HCT116 (cell line): ENCODE measurements at regions not wholly inside any gene's neighbourhood (a gene's known extent, or its start where the extent isn't known, plus 50 kb on each side); places are given as distances from the start of the nearest gene placed in this dataset.

Source experiments
- ATAC-seq: fragments of 200-7000 bp; cut with Tn5 transposase; 2 replicates; pipeline ENCODE4 v1.9.1; 2020; ENCODE audit warnings: mild to moderate bottlenecking, moderate library complexity
- BruUV-seq: library from RNA; stranded (reverse); fragments of 400-500 nt; replicated peaks from 2 replicates; lab custom pipeline; 2021; lab: Mats Ljungman, UMichigan
- CTCF ChIA-PET: fragments of 300-600 bp; sonication (Branson Sonifier 250); formaldehyde crosslinking; loops from one replicate; lab custom pipeline; 2021; ENCODE audit warnings: antibody characterized with exemption; lab: Charles Lee
- POLR2A ChIA-PET: fragments of 300-600, 350-600 bp; sonication (Branson Sonifier 250); formaldehyde crosslinking; loops from one replicate; lab custom pipeline; 2021; ENCODE audit warnings: antibody characterized with exemption; lab: Charles Lee
- RAD21 ChIA-PET, 2 experiments: fragments of 300-600 bp; sonication (Branson Sonifier 250); formaldehyde crosslinking; loops; one replicate each; lab custom pipeline; 2023; ENCODE audit warnings: low total read pairs in 2 of 2; ENCODE audit not compliant: uncharacterized antibody in 2 of 2, unreplicated experiment in 2 of 2, low non-redundant PET in 1 of 2; lab: Charles Lee
- DNase-seq: peaks from one replicate; pipeline ENCODE4 v3.0.0-alpha.2; 2010; ENCODE audit warnings: low read depth, low spot score
- H2AFZ ChIP-seq: fragments of 200-600 bp; shearing (Covaris generic), sonication (generic); 2 replicates; pipeline ENCODE4 v1.6.1; 2017; ENCODE audit warnings: low read depth, mixed run types, mixed read lengths, antibody characterized with exemption, low read length; ENCODE audit not compliant: poor library complexity, severe bottlenecking
- H3K27ac ChIP-seq: 2 replicates; pipeline ENCODE4 v1.5.1; 2012; ENCODE audit warnings: low read depth, low read length
- H3K27me3 ChIP-seq: fragments of 200-600 bp; sonication (generic); 2 replicates; pipeline ENCODE4 v1.6.1; 2016; ENCODE audit warnings: mixed run types, low read length, mixed read lengths; ENCODE audit not compliant: insufficient read depth
- H3K36me3 ChIP-seq, 2 experiments: fragments of 200-500 bp in 1 of 2; fragments of 200-600 bp in 1 of 2; sonication (Bioruptor generic) in 1 of 2; sonication (generic) in 1 of 2; 2 replicates each; pipeline versions ENCODE4 v1.5.1 to v1.6.1; 2014 to 2016; ENCODE audit warnings: low read length in 2 of 2, inconsistent platforms in 1 of 2, mixed read lengths in 1 of 2, mixed run types in 1 of 2; ENCODE audit not compliant: insufficient read depth in 2 of 2, control insufficient read depth in 1 of 2
- H3K4me1 ChIP-seq, 2 experiments: fragments of 200-600 bp in 1 of 2; sonication (generic) in 1 of 2; 2 replicates each; pipeline versions ENCODE4 v1.5.1 to v1.6.1; 2012 to 2017; ENCODE audit warnings: low read length in 2 of 2, inconsistent platforms in 1 of 2, mild to moderate bottlenecking in 1 of 2, mixed read lengths in 1 of 2, mixed run types in 1 of 2, moderate library complexity in 1 of 2; ENCODE audit not compliant: insufficient read depth in 2 of 2, control insufficient read depth in 1 of 2
- H3K4me2 ChIP-seq: fragments of 200-600 bp; sonication (generic); 2 replicates; pipeline ENCODE4 v1.6.1; 2017; ENCODE audit warnings: mixed run types, low read length, mixed read lengths
- H3K4me3 ChIP-seq, 2 experiments: fragments of 200-600 bp in 1 of 2; sonication (generic) in 1 of 2; replicated peaks in 1 of 2; 2 replicates each; pipeline ENCODE4 v1.5.1; 2011 to 2016; ENCODE audit warnings: low read length in 2 of 2, control low read depth in 1 of 2, low read depth in 1 of 2, mild to moderate bottlenecking in 1 of 2, mixed read lengths in 1 of 2, mixed run types in 1 of 2
- H3K79me2 ChIP-seq: fragments of 200-600 bp; sonication (generic); 2 replicates; pipeline ENCODE4 v1.6.1; 2017; ENCODE audit warnings: mild to moderate bottlenecking, mixed run types, low read length, moderate library complexity, mixed read lengths; ENCODE audit not compliant: insufficient read depth
- H3K9ac ChIP-seq: fragments of 200-600 bp; sonication (generic); 2 replicates; pipeline ENCODE4 v1.6.1; 2016; ENCODE audit warnings: low read length, mixed read lengths
- H3K9me2 ChIP-seq: fragments of 200-600 bp; sonication (generic), shearing (Covaris generic); 2 replicates; pipeline ENCODE4 v1.6.1; 2017; ENCODE audit warnings: mixed run types, mild to moderate bottlenecking, moderate library complexity; ENCODE audit not compliant: insufficient read depth
- H3K9me3 ChIP-seq, 2 experiments: fragments of 200-500 bp in 1 of 2; fragments of 200-600 bp in 1 of 2; sonication (Bioruptor generic) in 1 of 2; sonication (generic) in 1 of 2; 2 replicates each; pipeline ENCODE4 v1.6.1; 2014 to 2017; ENCODE audit warnings: low read length in 2 of 2, mixed read lengths in 2 of 2, inconsistent platforms in 1 of 2, low read depth in 1 of 2, mild to moderate bottlenecking in 1 of 2, mixed run types in 1 of 2, moderate library complexity in 1 of 2; ENCODE audit not compliant: control insufficient read depth in 1 of 2, insufficient read depth in 1 of 2
- H4K20me1 ChIP-seq: fragments of 200-600 bp; sonication (generic), shearing (Covaris generic); 2 replicates; pipeline ENCODE4 v1.6.1; 2017; ENCODE audit warnings: mixed run types, mild to moderate bottlenecking, moderate library complexity; ENCODE audit not compliant: insufficient read depth
- ATF3 ChIP-seq: IDR thresholded peaks from 2 replicates; pipeline ENCODE4 v1.6.1; 2012
- CEBPB ChIP-seq: IDR thresholded peaks from 2 replicates; pipeline ENCODE4 v1.6.1; 2012; ENCODE audit warnings: low read depth
- ELF1 ChIP-seq: IDR thresholded peaks from 2 replicates; pipeline ENCODE4 v1.6.1; 2012; ENCODE audit warnings: low read depth, borderline replicate concordance
- EZH2phosphoT487 ChIP-seq: fragments of 200-600 bp; IDR thresholded peaks from 2 replicates; pipeline ENCODE4 v1.6.1; 2018; ENCODE audit warnings: antibody characterized with exemption, borderline replicate concordance
- FOSL1 ChIP-seq: IDR thresholded peaks from 2 replicates; pipeline ENCODE4 v1.6.1; 2012; ENCODE audit warnings: low read depth
- POLR2A ChIP-seq: IDR thresholded peaks from 2 replicates; pipeline ENCODE4 v1.7.0; 2011; ENCODE audit warnings: borderline replicate concordance; ENCODE audit not compliant: insufficient read depth, insufficient read length; ENCODE audit errors: extremely low read depth
- POLR2AphosphoS5 ChIP-seq: IDR thresholded peaks from 2 replicates; pipeline ENCODE4 v1.6.1; 2011; ENCODE audit warnings: mild to moderate bottlenecking, low read depth, low read length, moderate library complexity
- SIN3A ChIP-seq: IDR thresholded peaks from 2 replicates; pipeline ENCODE4 v1.6.1; 2012; ENCODE audit warnings: low read depth
- SP1 ChIP-seq: IDR thresholded peaks from 2 replicates; pipeline ENCODE4 v1.6.1; 2012; ENCODE audit warnings: low read depth
- intact Hi-C: fragments of 100-400 bp; cut with micrococcal nuclease; formaldehyde crosslinking; loops from 2 replicates; pipeline ENCODE4 v1.10.0; 2022
- TF ChIP-seq, protein P1 (sequence below): IDR thresholded peaks from 2 replicates; pipeline ENCODE4 v1.6.1; 2011; ENCODE audit warnings: mild to moderate bottlenecking, low read length, moderate library complexity; ENCODE audit not compliant: insufficient replicate concordance; ENCODE audit errors: extremely low read depth
- TF ChIP-seq, protein P2 (sequence below), 3 experiments: fragments of 200-600 bp in 1 of 3; sonication (generic) in 1 of 3; IDR thresholded peaks in 2 of 3; conservative IDR thresholded peaks in 1 of 3; 2 replicates each; pipeline ENCODE4 v1.5.1; 2012 to 2017; ENCODE audit warnings: low read depth in 2 of 3, low read length in 2 of 3, antibody characterized with exemption in 1 of 3, borderline replicate concordance in 1 of 3, control low read depth in 1 of 3, mild to moderate bottlenecking in 1 of 3, mixed read lengths in 1 of 3, mixed run types in 1 of 3, moderate library complexity in 1 of 3; ENCODE audit not compliant: insufficient read depth in 1 of 3

GRCh38 chr5:91219091-91219802 lies 163.9 kb downstream of the ARRDC3 start:
- Histone ChIP-seq H3K4me2 (no peak overlapping the region), H3K9me3 (no peaks in the 10 kb centered on the region), H3K9me2 (no peaks in the 10 kb centered on the region), H4K20me1 (no peaks in the 10 kb centered on the region), H3K27ac (no peak overlapping the region), H3K27me3 (no peaks in the 10 kb centered on the region), H2AFZ (peak overlapping the region; percentile 76), H3K4me3 (no peak overlapping the region), H3K79me2 (no peaks in the 10 kb centered on the region), H3K4me1 (no peaks in the 10 kb centered on the region), H3K36me3 (no peaks in the 10 kb centered on the region), H3K9ac (no peak overlapping the region)
- no TSS peak for BruUV-seq
- intact Hi-C loops: loop anchor here (5.0 kb wide), 1 partner anchor 287 kb away; no protein-coding TSS in a partner anchor
- ChIA-PET CTCF (interaction anchor here (0.9 to 7.2 kb wide), 13 partner anchors 8 to 353 kb away, joined by 3 to 111 read pairs (median 7); partner anchors contain the start of gene ARRDC3), RAD21 (interaction anchor here (0.7 to 2.6 kb wide), 4 partner anchors 163 to 200 kb away, joined by 3 to 17 read pairs (median 5); partner anchors contain the start of gene ARRDC3 (in 1 of the 2)), POLR2A (interaction anchor here (0.7 to 3.8 kb wide), 4 partner anchors 162 to 185 kb away, joined by 4 to 16 read pairs (median 6); partner anchors contain the start of gene ARRDC3)
- DNase-seq (no peak), ATAC-seq (no peak)
- TF ChIP-seq CEBPB: no peak
- TF ChIP-seq, protein P1, sequence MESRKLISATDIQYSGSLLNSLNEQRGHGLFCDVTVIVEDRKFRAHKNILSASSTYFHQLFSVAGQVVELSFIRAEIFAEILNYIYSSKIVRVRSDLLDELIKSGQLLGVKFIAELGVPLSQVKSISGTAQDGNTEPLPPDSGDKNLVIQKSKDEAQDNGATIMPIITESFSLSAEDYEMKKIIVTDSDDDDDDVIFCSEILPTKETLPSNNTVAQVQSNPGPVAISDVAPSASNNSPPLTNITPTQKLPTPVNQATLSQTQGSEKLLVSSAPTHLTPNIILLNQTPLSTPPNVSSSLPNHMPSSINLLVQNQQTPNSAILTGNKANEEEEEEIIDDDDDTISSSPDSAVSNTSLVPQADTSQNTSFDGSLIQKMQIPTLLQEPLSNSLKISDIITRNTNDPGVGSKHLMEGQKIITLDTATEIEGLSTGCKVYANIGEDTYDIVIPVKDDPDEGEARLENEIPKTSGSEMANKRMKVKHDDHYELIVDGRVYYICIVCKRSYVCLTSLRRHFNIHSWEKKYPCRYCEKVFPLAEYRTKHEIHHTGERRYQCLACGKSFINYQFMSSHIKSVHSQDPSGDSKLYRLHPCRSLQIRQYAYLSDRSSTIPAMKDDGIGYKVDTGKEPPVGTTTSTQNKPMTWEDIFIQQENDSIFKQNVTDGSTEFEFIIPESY: no peak
- TF ChIP-seq FOSL1: no peak
- TF ChIP-seq, protein P2, sequence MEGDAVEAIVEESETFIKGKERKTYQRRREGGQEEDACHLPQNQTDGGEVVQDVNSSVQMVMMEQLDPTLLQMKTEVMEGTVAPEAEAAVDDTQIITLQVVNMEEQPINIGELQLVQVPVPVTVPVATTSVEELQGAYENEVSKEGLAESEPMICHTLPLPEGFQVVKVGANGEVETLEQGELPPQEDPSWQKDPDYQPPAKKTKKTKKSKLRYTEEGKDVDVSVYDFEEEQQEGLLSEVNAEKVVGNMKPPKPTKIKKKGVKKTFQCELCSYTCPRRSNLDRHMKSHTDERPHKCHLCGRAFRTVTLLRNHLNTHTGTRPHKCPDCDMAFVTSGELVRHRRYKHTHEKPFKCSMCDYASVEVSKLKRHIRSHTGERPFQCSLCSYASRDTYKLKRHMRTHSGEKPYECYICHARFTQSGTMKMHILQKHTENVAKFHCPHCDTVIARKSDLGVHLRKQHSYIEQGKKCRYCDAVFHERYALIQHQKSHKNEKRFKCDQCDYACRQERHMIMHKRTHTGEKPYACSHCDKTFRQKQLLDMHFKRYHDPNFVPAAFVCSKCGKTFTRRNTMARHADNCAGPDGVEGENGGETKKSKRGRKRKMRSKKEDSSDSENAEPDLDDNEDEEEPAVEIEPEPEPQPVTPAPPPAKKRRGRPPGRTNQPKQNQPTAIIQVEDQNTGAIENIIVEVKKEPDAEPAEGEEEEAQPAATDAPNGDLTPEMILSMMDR (IDR thresholded peaks at IDR 0.05 in 2 of 3, conservative IDR thresholded peaks at IDR 0.05 in 1 of 3; ENCODE audit: borderline replicate concordance in 1 of 3, insufficient read depth in 1 of 3, low read depth in 2 of 3, low read length in 2 of 3): no peak
- no peak for TF ChIP-seq SIN3A
- no peak for TF ChIP-seq EZH2phosphoT487
- no peak for TF ChIP-seq POLR2A
- no peak for TF ChIP-seq POLR2AphosphoS5
- no peak for TF ChIP-seq SP1
- no peak for TF ChIP-seq ATF3
- no peak for TF ChIP-seq ELF1
